Tibial artery (tissue), 4 donors: ENCODE measurements at regions not wholly inside any gene's neighbourhood (a gene's known extent, or its start where the extent isn't known, plus 50 kb on each side); places are given as distances from the start of the nearest gene placed in this dataset.

Experiments
- DNase-seq, 2 donors: peaks; one replicate each; pipeline ENCODE4 v3.0.0-alpha.2; 2019
- H3K27ac ChIP-seq, 2 donors: fragments of 200-600 bp; sonication (generic) in 1 of 2; 1 replicate in 1 of 2; 2 replicates in 1 of 2; pipeline ENCODE4 v1.5.1; 2018 to 2019; ENCODE audit warnings: mild to moderate bottlenecking in 1 of 2
- H3K27me3 ChIP-seq, 2 donors: fragments of 200-600 bp; sonication (generic) in 1 of 2; one replicate each; pipeline versions ENCODE4 v1.5.1 to v1.6.0; 2016 to 2019
- H3K36me3 ChIP-seq, 3 donors: fragments of 200-600 bp; sonication (generic) in 2 of 3; one replicate each; pipeline ENCODE4 v1.5.1; 2016 to 2019; ENCODE audit warnings: mild to moderate bottlenecking in 2 of 3
- H3K4me1 ChIP-seq, 4 donors: fragments of 200-600 bp; sonication (generic) in 2 of 4; 1 replicate in 3 of 4; 2 replicates in 1 of 4; pipeline ENCODE4 v1.5.1; 2016 to 2019
- H3K4me3 ChIP-seq, 2 donors: fragments of 200-600 bp; sonication (generic) in 1 of 2; 1 replicate in 1 of 2; 2 replicates in 1 of 2; pipeline ENCODE4 v1.5.1; 2018 to 2019; ENCODE audit warnings: mild to moderate bottlenecking in 2 of 2
- H3K9me3 ChIP-seq, 3 donors: fragments of 200-600 bp; sonication (generic) in 1 of 3; one replicate each; pipeline ENCODE4 v1.5.1; 2016 to 2019
- CTCF ChIP-seq, 2 experiments: fragments of 200-600 bp in 1 of 2; fragments of 450-650 bp in 1 of 2; IDR thresholded peaks; one replicate each; pipeline ENCODE4 v1.5.1; 2017 to 2019; ENCODE audit warnings: antibody characterized with exemption in 2 of 2, mild to moderate bottlenecking in 1 of 2, moderate library complexity in 1 of 2
- intact Hi-C: fragments of 100-400 bp; cut with DNase I; formaldehyde crosslinking; loops from one replicate; pipeline ENCODE4 v1.15.0; 2023; ENCODE audit warnings: low total_unique reads

DNA sequence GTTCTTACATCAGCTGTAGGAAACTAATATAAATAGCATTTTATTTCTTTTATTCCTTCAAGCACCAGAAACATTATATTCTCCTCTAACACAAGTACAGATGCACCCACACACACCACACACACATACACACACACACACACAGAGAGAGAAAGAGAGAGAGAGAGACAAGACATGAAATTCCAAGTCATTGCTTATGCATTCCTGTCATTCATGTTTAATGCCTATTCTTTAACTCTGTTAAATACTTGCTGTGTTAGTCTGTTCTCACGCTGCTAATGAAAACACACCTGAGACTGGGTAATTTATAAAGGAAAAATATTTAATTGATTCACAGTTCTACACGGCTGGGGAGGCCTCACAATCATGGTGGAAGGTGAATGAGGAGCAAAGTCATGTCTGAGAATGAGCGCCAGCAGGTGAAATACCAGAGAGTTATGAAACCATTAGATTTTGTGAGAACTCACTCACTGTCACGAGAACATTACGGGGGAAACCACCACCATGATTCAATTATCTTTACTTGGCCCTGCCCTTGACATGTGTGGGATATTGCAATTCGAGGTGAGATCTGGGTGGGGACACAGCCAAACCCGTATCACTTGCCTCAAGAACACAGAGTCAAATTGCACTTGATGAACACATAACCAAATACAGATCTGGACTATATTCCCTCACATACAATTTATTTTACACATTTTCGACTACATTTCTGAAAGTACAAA is 1058.1 kb upstream of the TMPRSS15 start:
- H3K36me3 ChIP-seq = no peaks in the 10 kb centered on the region
- H3K27ac ChIP-seq = no peak overlapping the region
- no peaks in the 10 kb centered on the region for H3K27me3 ChIP-seq
- no peak for DNase-seq
- no peak for TF ChIP-seq CTCF (IDR thresholded peaks at IDR 0.05)
- H3K4me1 ChIP-seq = no peaks in the 10 kb centered on the region
- no peak overlapping the region for H3K4me3 ChIP-seq
- no peaks in the 10 kb centered on the region for H3K9me3 ChIP-seq
- intact Hi-C loops = no loop called here

DNA sequence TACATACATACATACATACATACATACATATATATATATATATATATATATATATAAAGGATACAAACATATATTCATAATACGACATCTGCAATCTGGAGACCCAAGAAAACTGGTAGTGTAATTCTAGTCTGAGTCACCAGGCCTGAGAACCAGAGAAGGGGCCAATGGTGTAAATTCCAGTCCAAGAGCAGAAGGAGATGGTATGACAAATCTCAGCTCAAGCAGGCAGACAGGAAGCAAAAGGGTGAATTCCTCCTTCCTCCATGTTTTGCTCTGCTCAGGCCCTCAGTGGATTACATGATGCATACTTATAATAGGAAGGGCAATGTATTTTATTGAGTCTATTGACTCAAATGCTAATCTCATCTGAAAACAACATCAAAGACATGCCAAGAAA is 1060.4 kb upstream of the TMPRSS15 start:
- TF ChIP-seq CTCF (IDR thresholded peaks at IDR 0.05) = no peak
- intact Hi-C loops = no loop called here
- Histone ChIP-seq H3K4me3 (no peak overlapping the region), H3K36me3 (no peaks in the 10 kb centered on the region), H3K27me3 (no peaks in the 10 kb centered on the region), H3K9me3 (no peaks in the 10 kb centered on the region), H3K4me1 (no peaks in the 10 kb centered on the region), H3K27ac (no peak overlapping the region)
- DNase-seq = no peak

DNA sequence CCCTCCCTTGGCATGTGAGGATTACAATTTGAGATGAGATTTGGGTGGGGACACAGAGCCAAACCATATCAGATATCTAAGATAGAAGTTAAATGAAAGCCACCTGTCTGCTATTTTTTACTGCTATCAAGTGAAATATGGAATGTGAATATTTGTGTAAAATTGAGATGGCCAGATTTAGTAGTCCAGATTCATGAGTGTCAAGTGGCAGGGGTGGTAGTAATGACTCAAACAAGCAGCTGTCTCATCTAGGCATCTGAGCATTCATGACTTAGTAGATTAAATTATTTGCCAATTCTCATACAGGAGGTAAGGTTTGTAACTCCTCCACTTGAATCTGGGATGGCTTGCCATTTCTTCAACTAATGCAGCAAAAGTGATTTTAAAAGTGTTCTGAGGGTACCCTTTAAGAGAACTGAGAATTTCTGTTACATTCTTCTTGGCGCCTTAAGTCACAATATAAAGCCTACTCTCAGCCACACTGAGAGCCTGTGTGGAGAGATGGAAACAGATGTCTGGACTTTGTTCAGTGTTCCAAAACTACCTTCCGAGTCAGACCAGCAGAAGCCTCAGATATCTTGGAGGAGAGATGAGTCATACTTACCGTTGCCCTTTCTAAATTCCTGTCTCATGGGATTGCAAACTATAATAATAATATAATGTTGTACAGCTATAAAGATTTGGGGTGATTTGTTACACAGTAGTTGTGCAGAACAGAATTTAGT is 1065.6 kb upstream of the TMPRSS15 start:
- TF ChIP-seq CTCF (IDR thresholded peaks at IDR 0.05) = no peak
- no peak for DNase-seq
- H3K4me3 ChIP-seq = no peak overlapping the region
- no peaks in the 10 kb centered on the region for H3K27me3 ChIP-seq
- H3K36me3 ChIP-seq = no peaks in the 10 kb centered on the region
- intact Hi-C loops = no loop called here
- H3K9me3 ChIP-seq = no peaks in the 10 kb centered on the region
- H3K27ac ChIP-seq = no peak overlapping the region
- no peaks in the 10 kb centered on the region for H3K4me1 ChIP-seq

GRCh38 chr21:19475525-19475924 is 1071.9 kb upstream of the TMPRSS15 start:
- DNase-seq = no peak
- no peaks in the 10 kb centered on the region for H3K9me3 ChIP-seq
- H3K27ac ChIP-seq = no peak overlapping the region
- H3K4me3 ChIP-seq = no peak overlapping the region
- no peaks in the 10 kb centered on the region for H3K4me1 ChIP-seq
- intact Hi-C loops = no loop called here
- no peaks in the 10 kb centered on the region for H3K27me3 ChIP-seq
- H3K36me3 ChIP-seq = no peaks in the 10 kb centered on the region
- TF ChIP-seq CTCF (IDR thresholded peaks at IDR 0.05) = no peak

GRCh38 chr21:19489930-19490329 is 1086.3 kb upstream of the TMPRSS15 start:
- DNase-seq = no peak
- no peaks in the 10 kb centered on the region for H3K36me3 ChIP-seq
- no peak overlapping the region for H3K27ac ChIP-seq
- H3K27me3 ChIP-seq = no peaks in the 10 kb centered on the region
- intact Hi-C loops = no loop called here
- H3K4me3 ChIP-seq = no peak overlapping the region
- no peaks in the 10 kb centered on the region for H3K4me1 ChIP-seq
- no peak for TF ChIP-seq CTCF (IDR thresholded peaks at IDR 0.05)
- H3K9me3 ChIP-seq = no peaks in the 10 kb centered on the region
